GM18520 (cell line): ENCODE measurements at regions not wholly inside any gene's neighbourhood (a gene's known extent, or its start where the extent isn't known, plus 50 kb on each side); places are given as distances from the start of the nearest gene placed in this dataset.

Experiments
- ATAC-seq: cut with Tn5 transposase; IDR thresholded peaks from one replicate; pipeline ENCODE4 v1.9.1; 2021; ENCODE audit not compliant: unreplicated experiment

GRCh38 chr2:136062066-136062837 lies 55.7 kb downstream of the CXCR4 start:
- no peak for ATAC-seq

- no peak for ATAC-seq
These were observed 57.5 kb downstream of the CXCR4 start for GRCh38 chr2:136060416-136060815.

GRCh38 chr2:136059036-136059472 lies 58.9 kb downstream of the CXCR4 start:
- peak; percentile 20 for ATAC-seq

GRCh38 chr2:136058262-136058661 lies 59.7 kb downstream of the CXCR4 start:
- ATAC-seq, result no peak

GRCh38 chr2:136057802-136058140 lies 60.2 kb downstream of the CXCR4 start:
- ATAC-seq, result no peak

- peak; percentile 31 for ATAC-seq
These were observed 60.7 kb downstream of the CXCR4 start for GRCh38 chr2:136057023-136057801.

- ATAC-seq, result peak; percentile 30
These were observed 61.8 kb downstream of the CXCR4 start for GRCh38 chr2:136055929-136056688.

GRCh38 chr2:136054856-136055255 lies 63.1 kb downstream of the CXCR4 start:
- ATAC-seq, result no peak

- peak; percentile 34 for ATAC-seq
These were observed 65.3 kb downstream of the CXCR4 start for GRCh38 chr2:136052369-136053362.

GRCh38 chr2:136051725-136052048 lies 66.3 kb upstream of the DARS1 start:
- ATAC-seq, result no peak

- ATAC-seq, result peak; percentile 20
These were observed 65.7 kb upstream of the DARS1 start for GRCh38 chr2:136051001-136051724.

GRCh38 chr2:136049991-136050920 lies 64.8 kb upstream of the DARS1 start:
- no peak for ATAC-seq

GRCh38 chr2:136049011-136049742 lies 63.8 kb upstream of the DARS1 start:
- no peak for ATAC-seq

- no peak for ATAC-seq
These were observed 60.6 kb upstream of the DARS1 start for GRCh38 chr2:136045835-136046570.

- ATAC-seq, result no peak
These were observed 59.9 kb upstream of the DARS1 start for GRCh38 chr2:136045344-136045743.
